GM23338 (cell line): ENCODE measurements at regions not wholly inside any gene's neighbourhood (a gene's known extent, or its start where the extent isn't known, plus 50 kb on each side); places are given as distances from the start of the nearest gene placed in this dataset.
A peak's percentile ranks its signal among the peaks of the same experiment; 100 is the strongest.

Source experiments
- ATAC-seq: fragments of 200-7000 bp; cut with Tn5 transposase; 3 replicates; pipeline ENCODE4 v1.9.1; 2020
- DNase-seq: peaks from one replicate; pipeline ENCODE4 v3.0.0-alpha.2; 2015; ENCODE audit warnings: low spot score
- H2AFZ ChIP-seq: fragments of 200-600 bp; sonication (generic); 2 replicates; pipeline ENCODE4 v1.8.0; 2016; ENCODE audit warnings: antibody characterized with exemption, mild to moderate bottlenecking, moderate library complexity
- H3F3A ChIP-seq: fragments of 200-600 bp; sonication (generic); replicated peaks from 2 replicates; pipeline ENCODE4 v1.8.0; 2017; ENCODE audit warnings: antibody characterized with exemption, mixed run types, low read depth
- H3K27ac ChIP-seq: fragments of 200-600 bp; sonication (generic); 2 replicates; pipeline ENCODE4 v1.6.1; 2016; ENCODE audit warnings: low read depth
- H3K27me3 ChIP-seq: fragments of 200-600 bp; sonication (generic); 2 replicates; pipeline ENCODE4 v1.8.0; 2016; ENCODE audit warnings: mild to moderate bottlenecking, mixed run types, moderate library complexity; ENCODE audit not compliant: insufficient read depth
- H3K36me3 ChIP-seq: fragments of 200-600 bp; sonication (generic); 2 replicates; pipeline ENCODE4 v1.8.0; 2016; ENCODE audit warnings: mild to moderate bottlenecking; ENCODE audit not compliant: insufficient read depth
- H3K4me1 ChIP-seq: fragments of 200-600 bp; sonication (generic); 2 replicates; pipeline ENCODE4 v1.8.0; 2016; ENCODE audit warnings: mild to moderate bottlenecking, moderate library complexity; ENCODE audit not compliant: insufficient read depth
- H3K4me2 ChIP-seq: fragments of 200-600 bp; sonication (generic); 2 replicates; pipeline ENCODE4 v1.7.1; 2017; ENCODE audit warnings: mixed run types
- H3K4me3 ChIP-seq: fragments of 200-600 bp; sonication (generic); 2 replicates; pipeline ENCODE4 v1.6.1; 2016; ENCODE audit warnings: mixed run types
- H3K79me2 ChIP-seq: fragments of 200-600 bp; sonication (generic); replicated peaks from 2 replicates; pipeline ENCODE4 v1.8.0; 2017; ENCODE audit warnings: mild to moderate bottlenecking; ENCODE audit not compliant: insufficient read depth
- H3K9me2 ChIP-seq: fragments of 200-600 bp; sonication (generic); 2 replicates; pipeline ENCODE4 v1.8.0; 2017; ENCODE audit not compliant: insufficient read depth
- H4K20me1 ChIP-seq: fragments of 200-600 bp; sonication (generic); replicated peaks from 2 replicates; pipeline ENCODE4 v1.8.0; 2017; ENCODE audit warnings: mild to moderate bottlenecking; ENCODE audit not compliant: insufficient read depth
- H3K27ac Mint-ChIP-seq: 2 replicates; pipeline ENCODE4 v1.8.0; 2020; ENCODE audit warnings: inconsistent platforms, mild to moderate bottlenecking, moderate library complexity, mixed read lengths
- H3K27me3 Mint-ChIP-seq: 3 replicates; pipeline ENCODE4 v1.8.0; 2022; ENCODE audit warnings: low read depth, mild to moderate bottlenecking, moderate library complexity, mixed read lengths, inconsistent platforms; ENCODE audit not compliant: insufficient read depth, poor library complexity
- H3K36me3 Mint-ChIP-seq: 3 replicates; pipeline ENCODE4 v1.8.0; 2021; ENCODE audit warnings: low read depth, mild to moderate bottlenecking, inconsistent platforms, moderate library complexity, mixed read lengths
- H3K4me1 Mint-ChIP-seq: 3 replicates; pipeline ENCODE4 v1.8.0; 2020; ENCODE audit warnings: mild to moderate bottlenecking, inconsistent platforms, mixed read lengths
- H3K4me3 Mint-ChIP-seq: 3 replicates; pipeline ENCODE4 v1.8.0; 2021; ENCODE audit warnings: moderate library complexity, mild to moderate bottlenecking, inconsistent platforms, mixed read lengths
- H3K9me3 Mint-ChIP-seq: 3 replicates; pipeline ENCODE4 v1.8.0; 2020; ENCODE audit warnings: moderate library complexity, mild to moderate bottlenecking, inconsistent platforms, mixed read lengths
- ETS1 ChIP-seq: IDR thresholded peaks from 2 replicates; pipeline ENCODE4 v1.6.1; 2016; ENCODE audit warnings: antibody characterized with exemption
- EZH2 ChIP-seq: fragments of 200-600 bp; sonication (generic); IDR thresholded peaks from one replicate; pipeline ENCODE4 v1.8.0; 2017; ENCODE audit warnings: antibody characterized with exemption, mild to moderate bottlenecking, low read depth; ENCODE audit not compliant: unreplicated experiment
- EZH2phosphoT487 ChIP-seq: fragments of 200-600 bp; sonication (generic); IDR thresholded peaks from one replicate; pipeline ENCODE4 v1.8.1; 2018; ENCODE audit warnings: antibody characterized with exemption; ENCODE audit not compliant: unreplicated experiment
- JUNB ChIP-seq: IDR thresholded peaks from one replicate; pipeline ENCODE4 v1.6.1; 2016; ENCODE audit warnings: antibody characterized with exemption; ENCODE audit not compliant: unreplicated experiment
- NANOG ChIP-seq: IDR thresholded peaks from 2 replicates; pipeline ENCODE4 v1.6.1; 2016; ENCODE audit warnings: antibody characterized with exemption, borderline replicate concordance
- POLR2AphosphoS5 ChIP-seq: IDR thresholded peaks from 2 replicates; pipeline ENCODE4 v1.6.1; 2016; ENCODE audit warnings: antibody characterized with exemption, low read depth
- REST ChIP-seq: IDR thresholded peaks from one replicate; pipeline ENCODE4 v1.6.1; 2018; ENCODE audit warnings: antibody characterized with exemption; ENCODE audit not compliant: unreplicated experiment
- STAT1 ChIP-seq: IDR thresholded peaks from one replicate; pipeline ENCODE4 v1.6.1; 2016; ENCODE audit warnings: antibody characterized with exemption; ENCODE audit not compliant: unreplicated experiment
- ZNF114 ChIP-seq: fragments of 250-450 bp; sonication (Bioruptor Pico); IDR thresholded peaks from 2 replicates; pipeline ENCODE4 v1.5.0; 2020; ENCODE audit warnings: mild to moderate bottlenecking, moderate library complexity
- ZNF462 ChIP-seq: fragments of 250-450 bp; sonication (Bioruptor Pico); IDR thresholded peaks from 2 replicates; pipeline ENCODE4 v1.5.0; 2020; ENCODE audit warnings: mild to moderate bottlenecking, moderate library complexity

- DNase-seq (no peak), ATAC-seq (peak; percentile 12)
- Histone ChIP-seq H3K4me3 (no peak overlapping the region), H2AFZ (no peak overlapping the region), H3K9me2 (peaks cover 5% of the 10 kb centered on the region; the same call in 1 of the 2 replicates), H3K27ac (no peak overlapping the region), H3F3A (peaks cover 5% of the 10 kb centered on the region; the same call in 1 of the 2 replicates), H3K36me3 (no peaks in the 10 kb centered on the region), H3K27me3 (no peaks in the 10 kb centered on the region), H3K4me1 (no peaks in the 10 kb centered on the region; the same call in 1 of the 2 replicates), H4K20me1 (no peaks in the 10 kb centered on the region), H3K79me2 (no peaks in the 10 kb centered on the region), H3K4me2 (peak overlapping the region; percentile 55; the same call in 1 of the 2 replicates)
- H3K27ac Mint-ChIP-seq: no peak overlapping the region
- peaks cover 21% of the 10 kb centered on the region for H3K27me3 Mint-ChIP-seq
- H3K9me3 Mint-ChIP-seq: no peaks in the 10 kb centered on the region
- no peak for TF ChIP-seq NANOG
- TF ChIP-seq EZH2: no peak
- no peak for TF ChIP-seq ETS1
- no peak for TF ChIP-seq POLR2AphosphoS5
- no peak for TF ChIP-seq STAT1
- TF ChIP-seq ZNF462 (CRISPR knock-in tag): no peak
- no peak for TF ChIP-seq ZNF114 (CRISPR knock-in tag)
- no peak for TF ChIP-seq REST
- TF ChIP-seq JUNB: no peak
- TF ChIP-seq EZH2phosphoT487: no peak
- peaks cover 26% of the 10 kb centered on the region for H3K4me1 Mint-ChIP-seq
- no peaks in the 10 kb centered on the region for H3K36me3 Mint-ChIP-seq
- no peak overlapping the region for H3K4me3 Mint-ChIP-seq
These were observed 68.0 kb upstream of the GALNT9 start for GRCh38 chr12:132397152-132397933.
